Spleen (tissue), 11 donors: ENCODE measurements at regions not wholly inside any gene's neighbourhood (a gene's known extent, or its start where the extent isn't known, plus 50 kb on each side); places are given as distances from the start of the nearest gene placed in this dataset.

ENCODE experiments used
- DNase-seq: peaks from one replicate; pipeline ENCODE4 v3.0.0-alpha.2; 2020
- H3K27ac ChIP-seq, 8 donors: fragments of 200-600 bp; sonication (generic) in 7 of 8; 1 replicate in 4 of 8; 2 replicates in 4 of 8; pipeline versions ENCODE4 v1.5.0 to v1.8.0; 2016 to 2021; ENCODE audit warnings: inconsistent platforms in 4 of 8, mild to moderate bottlenecking in 4 of 8, moderate library complexity in 1 of 8
- H3K27me3 ChIP-seq, 7 donors: fragments of 200-600 bp; sonication (generic) in 6 of 7; replicated peaks in 1 of 7; 1 replicate in 4 of 7; 2 replicates in 3 of 7; pipeline versions ENCODE4 v1.5.0 to v1.8.0; 2016 to 2021; ENCODE audit warnings: inconsistent platforms in 3 of 7, mild to moderate bottlenecking in 1 of 7
- H3K36me3 ChIP-seq, 6 donors: fragments of 200-600 bp; sonication (generic) in 5 of 6; 1 replicate in 4 of 6; 2 replicates in 2 of 6; pipeline versions ENCODE4 v1.5.0 to v1.8.0; 2016 to 2021; ENCODE audit warnings: inconsistent platforms in 2 of 6
- H3K4me1 ChIP-seq, 6 donors: fragments of 200-600 bp; sonication (generic) in 5 of 6; 1 replicate in 3 of 6; 2 replicates in 3 of 6; pipeline versions ENCODE4 v1.5.0 to v1.8.0; 2016 to 2021; ENCODE audit warnings: inconsistent platforms in 3 of 6
- H3K4me3 ChIP-seq, 8 donors: fragments of 200-600 bp; sonication (generic) in 7 of 8; 1 replicate in 4 of 8; 2 replicates in 4 of 8; pipeline versions ENCODE4 v1.5.0 to v1.8.0; 2016 to 2021; ENCODE audit warnings: inconsistent platforms in 4 of 8, mild to moderate bottlenecking in 4 of 8, moderate library complexity in 2 of 8
- H3K9me3 ChIP-seq, 8 donors: fragments of 200-600 bp; sonication (generic) in 7 of 8; 1 replicate in 4 of 8; 2 replicates in 4 of 8; pipeline versions ENCODE4 v1.5.0 to v1.8.0; 2016 to 2021; ENCODE audit warnings: inconsistent platforms in 4 of 8
- CTCF ChIP-seq, 11 experiments: fragments of 200-600 bp in 7 of 11; fragments of 450-650 bp in 4 of 11; sonication (generic) in 4 of 11; IDR thresholded peaks in 8 of 11; conservative IDR thresholded peaks in 3 of 11; 1 replicate in 7 of 11; 2 replicates in 4 of 11; pipeline versions ENCODE4 v1.4.0 to v1.8.0; 2016 to 2021; ENCODE audit warnings: antibody characterized with exemption in 11 of 11, inconsistent platforms in 4 of 11, mild to moderate bottlenecking in 1 of 11
- POLR2A ChIP-seq, 3 donors: fragments of 450-650 bp; IDR thresholded peaks; one replicate each; pipeline ENCODE4 v1.5.1; 2017; ENCODE audit warnings: antibody characterized with exemption in 3 of 3, mild to moderate bottlenecking in 1 of 3
- POLR2AphosphoS5 ChIP-seq, 3 donors: sonication (generic); formaldehyde crosslinking; IDR thresholded peaks; one replicate each; pipeline ENCODE4 v1.5.1; 2017; ENCODE audit warnings: antibody characterized with exemption in 3 of 3
- WGBS, 5 donors: extraction: QIAGEN DNeasy Blood & Tissue Kit in 3 of 5; methylation state at CpG; one replicate each; pipeline versions ENCODE4 v1.1.5 to v1.1.7; 2013 to 2018; 5-methylcytosine and 5-hydroxymethylcytosine counted together
- intact Hi-C: fragments of 100-400 bp; cut with DNase I; formaldehyde crosslinking; loops from one replicate; pipeline ENCODE4 v1.15.0; 2023; ENCODE audit warnings: low total_unique reads
- donor health status: healthy with polysubstance abuse.
- donor health status: DM: no; HTN: no; CAD: no; lungs with moderate emphysema.
- donor health status: DM: no; HTN: no; CAD: no.
- donor health status: Bipolar disorder and iron deficiency.
- donor health status: healthy.
- donor health status: DM: no; HTN: no; CAD: no.
- donor health status: DM: yes; HTN: yes; CAD: no.

- intact Hi-C loops: no loop called here
- Histone ChIP-seq H3K4me3 (no peak overlapping the region), H3K27me3 (peaks cover 0 to 71% (median 7%) of the 10 kb centered on the region in 7 donors), H3K27ac (no peak overlapping the region), H3K4me1 (peaks cover 0 to 4% (median 0%) of the 10 kb centered on the region in 6 donors), H3K9me3 (no peaks in the 10 kb centered on the region), H3K36me3 (no peaks in the 10 kb centered on the region)
- WGBS, 5 donors: 82 to 91% (median 86%) methylated on average over 16 to 18 of the region's 18 CpGs
- TF ChIP-seq POLR2A (IDR thresholded peaks at IDR 0.05): no peak
- TF ChIP-seq POLR2AphosphoS5 (IDR thresholded peaks at IDR 0.05): no peak
- TF ChIP-seq CTCF (IDR thresholded peaks at IDR 0.05 in 8 of 11, conservative IDR thresholded peaks at IDR 0.05 in 3 of 11): no peak
- DNase-seq: peak; percentile 29
These were observed 151.8 kb downstream of the IRF8 start for GRCh38 chr16:86050591-86051367.

DNA sequence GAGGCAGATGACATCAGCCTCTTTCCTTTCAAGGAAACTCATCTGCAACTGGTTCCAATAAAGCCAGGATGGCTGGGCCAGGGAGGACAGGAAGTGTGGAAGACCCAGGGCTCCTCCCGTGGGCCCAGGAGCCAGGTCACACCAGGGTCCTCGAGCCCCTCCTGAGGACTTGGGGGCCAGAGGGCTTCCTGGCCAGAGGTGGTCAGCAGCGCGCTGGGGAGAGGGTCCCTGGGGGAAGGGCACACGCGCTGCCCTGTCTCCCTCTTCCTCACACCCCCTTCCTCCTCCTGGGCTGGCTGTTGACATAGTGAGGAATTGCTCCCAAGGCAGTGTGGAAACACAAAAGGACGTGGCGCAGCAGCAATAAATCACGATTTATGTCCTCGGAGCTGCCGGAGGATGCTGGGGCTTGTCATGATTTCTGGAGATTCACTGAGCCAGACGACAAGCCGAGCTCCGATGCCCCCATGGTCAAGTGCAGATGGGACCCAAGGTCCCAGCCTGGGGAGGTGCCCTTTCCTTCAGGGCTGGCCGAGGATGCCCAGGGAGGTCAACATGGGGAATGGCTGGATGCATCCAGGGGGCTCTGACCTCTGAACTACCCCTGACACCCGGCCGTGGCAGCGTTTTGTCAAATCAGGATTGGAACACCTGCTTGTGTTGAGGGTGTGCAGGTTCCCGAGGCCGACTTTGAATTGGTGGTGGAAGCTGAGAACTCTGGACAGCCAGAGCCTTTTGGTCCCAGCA, 152.6 kb downstream of the IRF8 start:
- Histone ChIP-seq H3K27me3 (peaks cover 0 to 65% (median 7%) of the 10 kb centered on the region in 7 donors), H3K27ac (no peak overlapping the region), H3K4me3 (no peak overlapping the region), H3K9me3 (no peaks in the 10 kb centered on the region), H3K36me3 (no peaks in the 10 kb centered on the region), H3K4me1 (peaks cover 0 to 4% (median 0%) of the 10 kb centered on the region in 6 donors)
- intact Hi-C loops: no loop called here
- TF ChIP-seq POLR2AphosphoS5 (IDR thresholded peaks at IDR 0.05) (no peak), POLR2A (IDR thresholded peaks at IDR 0.05) (no peak), CTCF (IDR thresholded peaks at IDR 0.05 in 8 of 11, conservative IDR thresholded peaks at IDR 0.05 in 3 of 11) (no peak)
- peak; percentile 57 for DNase-seq
- WGBS, 5 donors: 40 to 70% (median 58%) methylated on average over 19 to 20 of the region's 20 CpGs

DNA sequence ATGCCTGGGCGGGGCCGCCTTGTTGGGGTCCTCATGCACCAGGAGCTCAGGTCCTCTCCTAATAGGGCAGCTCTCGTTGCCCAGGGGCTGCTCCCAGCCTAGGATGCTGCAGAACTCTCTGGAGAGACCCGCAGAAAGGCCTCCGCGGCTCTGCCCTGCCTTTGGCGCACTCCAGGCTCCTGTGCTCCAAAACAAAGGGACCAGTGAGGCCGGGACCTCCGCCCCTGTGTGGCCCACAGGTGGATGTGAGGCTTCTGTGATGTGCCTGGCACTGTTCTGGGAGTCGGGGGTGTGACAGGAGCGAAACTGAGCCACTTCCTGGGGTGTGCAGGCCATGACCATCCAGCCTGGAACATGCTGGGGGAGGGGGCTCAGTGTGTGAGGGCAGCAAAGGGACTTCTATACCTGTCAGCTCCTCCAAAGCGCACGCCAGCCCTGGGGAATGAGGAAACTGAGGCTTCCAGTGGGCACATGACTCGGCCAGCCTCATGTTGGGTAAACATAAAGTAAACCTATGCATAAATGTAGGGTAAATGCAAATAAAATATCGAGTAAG, 153.2 kb downstream of the IRF8 start:
- H3K4me3 ChIP-seq: no peak overlapping the region
- H3K27me3 ChIP-seq: peaks cover 0 to 58% (median 7%) of the 10 kb centered on the region in 7 donors
- no peaks in the 10 kb centered on the region for H3K36me3 ChIP-seq
- WGBS, 5 donors: 76 to 92% (median 85%) methylated on average over 8 to 15 of the region's 15 CpGs
- DNase-seq: peak; percentile 62
- no peaks in the 10 kb centered on the region for H3K9me3 ChIP-seq
- TF ChIP-seq CTCF (IDR thresholded peaks at IDR 0.05 in 8 of 11, conservative IDR thresholded peaks at IDR 0.05 in 3 of 11): no peak
- no peak for TF ChIP-seq POLR2A (IDR thresholded peaks at IDR 0.05)
- TF ChIP-seq POLR2AphosphoS5 (IDR thresholded peaks at IDR 0.05): no peak
- intact Hi-C loops: no loop called here
- H3K27ac ChIP-seq: no peak overlapping the region
- peaks cover 0 to 4% (median 0%) of the 10 kb centered on the region in 6 donors for H3K4me1 ChIP-seq

- Histone ChIP-seq H3K4me1 (peaks cover 0 to 4% (median 0%) of the 10 kb centered on the region in 6 donors), H3K27ac (no peak overlapping the region), H3K9me3 (no peaks in the 10 kb centered on the region), H3K36me3 (no peaks in the 10 kb centered on the region), H3K4me3 (no peak overlapping the region), H3K27me3 (peaks cover 0 to 51% (median 7%) of the 10 kb centered on the region in 7 donors)
- 85 to 95% (median 93%) methylated on average over 6 of the region's 6 CpGs for WGBS, 5 donors
- peak; percentile 58 for DNase-seq
- intact Hi-C loops: no loop called here
- TF ChIP-seq POLR2A (IDR thresholded peaks at IDR 0.05) (no peak), CTCF (IDR thresholded peaks at IDR 0.05 in 8 of 11, conservative IDR thresholded peaks at IDR 0.05 in 3 of 11) (no peak), POLR2AphosphoS5 (IDR thresholded peaks at IDR 0.05) (no peak)
These were observed 154.0 kb downstream of the IRF8 start for GRCh38 chr16:86052926-86053325.
